ENCODE measurements at regions not wholly inside any gene's neighbourhood (a gene's known extent, or its start where the extent isn't known, plus 50 kb on each side); places are given as distances from the start of the nearest gene placed in this dataset.

DNA sequence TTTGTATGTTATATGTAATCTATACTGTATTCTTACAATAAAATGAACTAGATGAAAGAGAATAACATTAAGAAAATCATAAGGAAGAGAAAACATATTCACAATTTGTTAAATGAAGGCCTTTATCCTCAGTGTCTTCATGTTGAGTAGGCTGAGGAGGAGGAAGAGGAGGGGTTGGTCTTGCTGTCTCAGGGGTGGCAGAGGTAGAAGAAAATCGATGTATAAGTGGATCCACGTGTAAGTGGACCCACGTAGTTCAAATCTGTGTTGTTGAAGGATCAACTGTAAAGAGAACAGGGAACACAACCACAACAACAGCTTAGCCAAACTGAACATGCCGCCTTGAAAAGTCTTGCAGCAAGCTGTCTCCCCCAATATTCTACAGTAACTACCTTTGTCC is 161.6 kb upstream of the NRP1 start:
- H3K4me2 ChIP-seq (ENCODE audit: low read length) = no peak overlapping the region
- H4K20me1 ChIP-seq (ENCODE audit: insufficient read depth, low read length) = no peaks in the 10 kb centered on the region
- no peaks in the 10 kb centered on the region for H3K36me3 ChIP-seq (ENCODE audit: insufficient read depth, low read length)
- no peak overlapping the region for H3K27ac ChIP-seq (ENCODE audit: low read depth, low read length, poor library complexity, severe bottlenecking)
- H3K4me3 ChIP-seq (ENCODE audit: low read depth, low read length, poor library complexity, severe bottlenecking) = no peak overlapping the region
- no peak for TF ChIP-seq EZH2 (IDR thresholded peaks at IDR 0.05; ENCODE audit: borderline replicate concordance, low read length)
- no peaks in the 10 kb centered on the region for H3K79me2 ChIP-seq (ENCODE audit: insufficient read depth, low read length)
- H3K9me3 ChIP-seq (ENCODE audit: low read length) = no peaks in the 10 kb centered on the region
- H2AFZ ChIP-seq (ENCODE audit: low read length) = no peak overlapping the region
- no peak overlapping the region for H3K9ac ChIP-seq (ENCODE audit: low read length)
- no peaks in the 10 kb centered on the region for H3K4me1 ChIP-seq (ENCODE audit: insufficient read depth, low read length, severe bottlenecking)
- no peaks in the 10 kb centered on the region for H3K27me3 ChIP-seq (ENCODE audit: insufficient read depth, low read length)
- no peaks in the 10 kb centered on the region for H3F3A ChIP-seq (ENCODE audit: insufficient read depth, low read length)
- no peaks in the 10 kb centered on the region for H3K9me2 ChIP-seq (ENCODE audit: low read depth, low read length)

- Histone ChIP-seq H3K4me1 (ENCODE audit: insufficient read depth, low read length, severe bottlenecking) (no peaks in the 10 kb centered on the region), H3K27me3 (ENCODE audit: insufficient read depth, low read length) (no peaks in the 10 kb centered on the region), H3K9me3 (ENCODE audit: low read length) (no peaks in the 10 kb centered on the region), H2AFZ (ENCODE audit: low read length) (no peak overlapping the region), H4K20me1 (ENCODE audit: insufficient read depth, low read length) (no peaks in the 10 kb centered on the region), H3K9me2 (ENCODE audit: low read depth, low read length) (no peaks in the 10 kb centered on the region), H3K27ac (ENCODE audit: low read depth, low read length, poor library complexity, severe bottlenecking) (no peak overlapping the region), H3K4me2 (ENCODE audit: low read length) (no peak overlapping the region), H3F3A (ENCODE audit: insufficient read depth, low read length) (no peaks in the 10 kb centered on the region), H3K4me3 (ENCODE audit: low read depth, low read length, poor library complexity, severe bottlenecking) (no peak overlapping the region), H3K9ac (ENCODE audit: low read length) (no peak overlapping the region), H3K79me2 (ENCODE audit: insufficient read depth, low read length) (no peaks in the 10 kb centered on the region), H3K36me3 (ENCODE audit: insufficient read depth, low read length) (no peaks in the 10 kb centered on the region)
- TF ChIP-seq, protein P1, sequence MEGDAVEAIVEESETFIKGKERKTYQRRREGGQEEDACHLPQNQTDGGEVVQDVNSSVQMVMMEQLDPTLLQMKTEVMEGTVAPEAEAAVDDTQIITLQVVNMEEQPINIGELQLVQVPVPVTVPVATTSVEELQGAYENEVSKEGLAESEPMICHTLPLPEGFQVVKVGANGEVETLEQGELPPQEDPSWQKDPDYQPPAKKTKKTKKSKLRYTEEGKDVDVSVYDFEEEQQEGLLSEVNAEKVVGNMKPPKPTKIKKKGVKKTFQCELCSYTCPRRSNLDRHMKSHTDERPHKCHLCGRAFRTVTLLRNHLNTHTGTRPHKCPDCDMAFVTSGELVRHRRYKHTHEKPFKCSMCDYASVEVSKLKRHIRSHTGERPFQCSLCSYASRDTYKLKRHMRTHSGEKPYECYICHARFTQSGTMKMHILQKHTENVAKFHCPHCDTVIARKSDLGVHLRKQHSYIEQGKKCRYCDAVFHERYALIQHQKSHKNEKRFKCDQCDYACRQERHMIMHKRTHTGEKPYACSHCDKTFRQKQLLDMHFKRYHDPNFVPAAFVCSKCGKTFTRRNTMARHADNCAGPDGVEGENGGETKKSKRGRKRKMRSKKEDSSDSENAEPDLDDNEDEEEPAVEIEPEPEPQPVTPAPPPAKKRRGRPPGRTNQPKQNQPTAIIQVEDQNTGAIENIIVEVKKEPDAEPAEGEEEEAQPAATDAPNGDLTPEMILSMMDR (IDR thresholded peaks at IDR 0.05; ENCODE audit: low read length) = no peak
- TF ChIP-seq EZH2 (IDR thresholded peaks at IDR 0.05; ENCODE audit: borderline replicate concordance, low read length) = no peak
Observed at GRCh38 chr10:33494694-33495265, 160.3 kb upstream of the NRP1 start.

DNA sequence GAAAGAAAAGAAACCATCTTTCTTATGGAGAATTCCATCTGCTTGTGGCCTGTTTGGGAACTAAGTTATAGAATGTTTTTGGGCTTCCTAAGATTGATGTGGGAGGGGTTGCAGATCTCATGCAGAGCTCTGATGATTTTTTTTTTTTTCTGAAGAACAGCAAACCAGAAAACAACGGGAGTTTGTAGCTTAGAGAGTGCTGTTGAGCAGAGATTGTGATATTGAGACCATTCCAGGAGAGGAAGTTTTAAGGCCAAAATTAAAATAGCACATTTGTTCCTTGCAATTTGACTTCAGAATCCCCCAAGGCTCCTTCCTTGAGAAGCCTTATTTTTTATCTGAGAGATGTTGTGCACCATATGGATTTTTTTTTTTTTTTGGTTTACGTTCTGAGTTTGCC is 159.5 kb upstream of the NRP1 start:
- no peak overlapping the region for H3K4me2 ChIP-seq (ENCODE audit: low read length)
- no peaks in the 10 kb centered on the region for H4K20me1 ChIP-seq (ENCODE audit: insufficient read depth, low read length)
- no peak overlapping the region for H3K4me3 ChIP-seq (ENCODE audit: low read depth, low read length, poor library complexity, severe bottlenecking)
- no peaks in the 10 kb centered on the region for H3K9me2 ChIP-seq (ENCODE audit: low read depth, low read length)
- TF ChIP-seq, protein P1 (IDR thresholded peaks at IDR 0.05; ENCODE audit: low read length) = no peak
- no peak for TF ChIP-seq EZH2 (IDR thresholded peaks at IDR 0.05; ENCODE audit: borderline replicate concordance, low read length)
- H3K79me2 ChIP-seq (ENCODE audit: insufficient read depth, low read length) = no peaks in the 10 kb centered on the region
- no peaks in the 10 kb centered on the region for H3K27me3 ChIP-seq (ENCODE audit: insufficient read depth, low read length)
- H2AFZ ChIP-seq (ENCODE audit: low read length) = no peak overlapping the region
- no peaks in the 10 kb centered on the region for H3K36me3 ChIP-seq (ENCODE audit: insufficient read depth, low read length)
- no peaks in the 10 kb centered on the region for H3F3A ChIP-seq (ENCODE audit: insufficient read depth, low read length)
- no peaks in the 10 kb centered on the region for H3K4me1 ChIP-seq (ENCODE audit: insufficient read depth, low read length, severe bottlenecking)
- H3K27ac ChIP-seq (ENCODE audit: low read depth, low read length, poor library complexity, severe bottlenecking) = no peak overlapping the region
- H3K9me3 ChIP-seq (ENCODE audit: low read length) = no peaks in the 10 kb centered on the region
- no peak overlapping the region for H3K9ac ChIP-seq (ENCODE audit: low read length)

DNA sequence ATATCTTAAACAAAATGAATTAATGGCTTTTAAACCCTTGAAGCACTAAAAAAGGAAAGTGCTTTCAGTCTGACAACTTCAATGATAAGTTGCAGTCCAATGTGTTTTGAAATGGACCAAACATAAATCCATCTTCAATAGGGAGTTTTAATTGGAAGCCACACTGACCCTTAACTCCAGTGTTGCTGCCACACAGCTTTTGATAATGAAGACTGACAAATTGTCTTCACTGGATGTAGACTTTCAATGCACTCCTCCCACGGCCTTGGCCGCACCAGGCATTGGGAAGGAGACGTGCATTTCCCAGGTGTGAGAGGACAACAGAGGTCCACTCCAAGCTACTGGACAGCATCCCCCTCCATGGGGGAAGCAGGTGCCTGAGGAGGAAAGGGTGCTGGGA is 159.0 kb upstream of the NRP1 start:
- TF ChIP-seq, protein P1 (IDR thresholded peaks at IDR 0.05; ENCODE audit: low read length) = no peak
- no peak for TF ChIP-seq EZH2 (IDR thresholded peaks at IDR 0.05; ENCODE audit: borderline replicate concordance, low read length)
- no peaks in the 10 kb centered on the region for H4K20me1 ChIP-seq (ENCODE audit: insufficient read depth, low read length)
- H3K27ac ChIP-seq (ENCODE audit: low read depth, low read length, poor library complexity, severe bottlenecking) = no peak overlapping the region
- H3K9me2 ChIP-seq (ENCODE audit: low read depth, low read length) = no peaks in the 10 kb centered on the region
- no peak overlapping the region for H2AFZ ChIP-seq (ENCODE audit: low read length)
- H3K79me2 ChIP-seq (ENCODE audit: insufficient read depth, low read length) = no peaks in the 10 kb centered on the region
- H3K9me3 ChIP-seq (ENCODE audit: low read length) = no peaks in the 10 kb centered on the region
- H3K4me3 ChIP-seq (ENCODE audit: low read depth, low read length, poor library complexity, severe bottlenecking) = no peak overlapping the region
- no peaks in the 10 kb centered on the region for H3K27me3 ChIP-seq (ENCODE audit: insufficient read depth, low read length)
- no peak overlapping the region for H3K9ac ChIP-seq (ENCODE audit: low read length)
- H3K4me1 ChIP-seq (ENCODE audit: insufficient read depth, low read length, severe bottlenecking) = no peaks in the 10 kb centered on the region
- H3F3A ChIP-seq (ENCODE audit: insufficient read depth, low read length) = no peaks in the 10 kb centered on the region
- no peaks in the 10 kb centered on the region for H3K36me3 ChIP-seq (ENCODE audit: insufficient read depth, low read length)
- H3K4me2 ChIP-seq (ENCODE audit: low read length) = no peak overlapping the region

Measured in OCI-LY1 (cell line).